Neural cell (in vitro differentiated cells): ENCODE measurements at regions not wholly inside any gene's neighbourhood (a gene's known extent, or its start where the extent isn't known, plus 50 kb on each side); places are given as distances from the start of the nearest gene placed in this dataset.

Experiments
- H2AFZ ChIP-seq: fragments of 200-600, 300-800 bp; sonication (generic), shearing (Covaris generic); 2 replicates; pipeline ENCODE4 v1.6.0; 2014; ENCODE audit warnings: low read depth, mild to moderate bottlenecking, antibody characterized with exemption, low read length, moderate library complexity
- H3F3A ChIP-seq: fragments of 200-600 bp; shearing (Covaris generic); 2 replicates; pipeline ENCODE4 v1.6.1; 2016; ENCODE audit warnings: mild to moderate bottlenecking, moderate library complexity, mixed read lengths, antibody characterized with exemption, low read length; ENCODE audit not compliant: insufficient read depth, poor library complexity, severe bottlenecking
- H3K27ac ChIP-seq: fragments of 200-600, 300-800 bp; sonication (generic), shearing (Covaris generic); 2 replicates; pipeline ENCODE4 v1.5.1; 2014; ENCODE audit warnings: mild to moderate bottlenecking, low read length, moderate library complexity
- H3K27me3 ChIP-seq: fragments of 300-800, 200-600 bp; sonication (generic), shearing (Covaris generic); 2 replicates; pipeline ENCODE4 v1.6.0; 2014; ENCODE audit warnings: mild to moderate bottlenecking, low read depth, low read length, moderate library complexity; ENCODE audit not compliant: insufficient read depth
- H3K36me3 ChIP-seq: fragments of 300-800, 200-600 bp; sonication (generic), shearing (Covaris generic); 2 replicates; pipeline ENCODE4 v1.5.1; 2014; ENCODE audit warnings: mild to moderate bottlenecking, antibody characterized with exemption, low read length, moderate library complexity; ENCODE audit not compliant: insufficient read depth
- H3K4me2 ChIP-seq: fragments of 300-800, 200-600 bp; sonication (generic), shearing (Covaris generic); 2 replicates; pipeline ENCODE4 v1.6.0; 2014; ENCODE audit warnings: mild to moderate bottlenecking, low read length
- H3K4me3 ChIP-seq: fragments of 300-800, 200-600 bp; sonication (generic), shearing (Covaris generic); 2 replicates; pipeline ENCODE4 v1.5.1; 2014; ENCODE audit warnings: mild to moderate bottlenecking, low read length, moderate library complexity
- H3K79me2 ChIP-seq: fragments of 200-600 bp; shearing (Covaris generic); replicated peaks from 2 replicates; pipeline ENCODE4 v1.6.0; 2014; ENCODE audit warnings: mild to moderate bottlenecking, low read length, moderate library complexity; ENCODE audit not compliant: insufficient read depth
- H3K9ac ChIP-seq: fragments of 300-800, 200-600 bp; sonication (generic), shearing (Covaris generic); 2 replicates; pipeline ENCODE4 v1.6.1; 2016; ENCODE audit warnings: mild to moderate bottlenecking, low read length, mixed read lengths
- H3K9me2 ChIP-seq: fragments of 200-600 bp; shearing (Covaris generic); 2 replicates; pipeline ENCODE4 v1.6.1; 2016; ENCODE audit warnings: mild to moderate bottlenecking, low read length, mixed read lengths; ENCODE audit not compliant: insufficient read depth
- H3K9me3 ChIP-seq: fragments of 200-600, 300-800 bp; sonication (generic), shearing (Covaris generic); 2 replicates; pipeline ENCODE4 v1.6.1; 2016; ENCODE audit warnings: mild to moderate bottlenecking, mixed run types, low read length, moderate library complexity, mixed read lengths
- H4K20me1 ChIP-seq: fragments of 200-600 bp; shearing (Covaris generic); 2 replicates; pipeline ENCODE4 v1.6.1; 2016; ENCODE audit warnings: mild to moderate bottlenecking, mixed run types; ENCODE audit not compliant: insufficient read depth
- EP300 ChIP-seq: fragments of 450-650 bp; conservative IDR thresholded peaks from 2 replicates; pipeline ENCODE4 v1.6.1; 2014; ENCODE audit warnings: antibody characterized with exemption, mild to moderate bottlenecking, moderate library complexity; ENCODE audit not compliant: poor library complexity, severe bottlenecking
- EZH2 ChIP-seq: fragments of 200-600, 300-800 bp; shearing (Covaris generic), sonication (generic); IDR thresholded peaks from 2 replicates; pipeline ENCODE4 v1.6.1; 2014; ENCODE audit warnings: antibody characterized with exemption, low read length, borderline replicate concordance, mild to moderate bottlenecking; ENCODE audit not compliant: insufficient read depth, poor library complexity, severe bottlenecking
- MXI1 ChIP-seq: fragments of 450-650 bp; conservative IDR thresholded peaks from 2 replicates; pipeline ENCODE4 v1.6.1; 2014; ENCODE audit warnings: antibody characterized with exemption, mild to moderate bottlenecking; ENCODE audit not compliant: poor library complexity, severe bottlenecking
- POLR2AphosphoS5 ChIP-seq: IDR thresholded peaks from 2 replicates; pipeline ENCODE4 v1.6.1; 2012
- RAD21 ChIP-seq: fragments of 450-650 bp; conservative IDR thresholded peaks from 2 replicates; pipeline ENCODE4 v1.6.1; 2014; ENCODE audit warnings: antibody characterized with exemption, mild to moderate bottlenecking, moderate library complexity
- SMC3 ChIP-seq: fragments of 450-650 bp; conservative IDR thresholded peaks from 2 replicates; pipeline ENCODE4 v1.6.1; 2014; ENCODE audit warnings: antibody characterized with exemption, mild to moderate bottlenecking, moderate library complexity; ENCODE audit not compliant: poor library complexity
- TAF1 ChIP-seq: IDR thresholded peaks from 2 replicates; pipeline ENCODE4 v1.6.1; 2012; ENCODE audit warnings: low read depth
- TF ChIP-seq, protein P1 (sequence below): IDR thresholded peaks from 2 replicates; pipeline ENCODE4 v1.6.1; 2012; ENCODE audit warnings: borderline replicate concordance
- TF ChIP-seq, protein P2 (sequence below): fragments of 450-650 bp; IDR thresholded peaks from 2 replicates; pipeline ENCODE4 v1.5.1; 2014; ENCODE audit warnings: antibody characterized with exemption, mild to moderate bottlenecking, moderate library complexity; ENCODE audit not compliant: poor library complexity, severe bottlenecking

DNA sequence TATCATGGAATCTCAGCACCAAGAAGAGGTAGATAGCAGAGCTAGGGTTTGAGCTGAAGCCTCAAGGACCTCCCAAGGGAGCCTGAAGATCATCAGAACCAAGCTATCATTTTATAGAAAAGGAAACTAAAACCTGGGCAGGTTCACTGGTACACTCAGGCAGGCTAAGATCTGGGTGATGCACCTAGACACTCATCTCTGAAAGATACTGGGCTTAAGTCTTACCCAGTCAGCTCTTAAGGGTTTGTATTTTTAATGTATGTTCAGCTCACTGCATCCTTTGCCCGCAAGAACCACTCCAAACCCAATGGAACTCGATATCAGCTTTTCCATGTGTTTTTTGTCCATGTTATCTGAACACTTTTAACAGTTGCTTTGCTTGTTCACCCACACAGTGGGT lies 78.0 kb upstream of the SLC22A16 start:
- Histone ChIP-seq H3K27me3 (no peaks in the 10 kb centered on the region), H3K9me2 (no peaks in the 10 kb centered on the region), H3K27ac (no peak overlapping the region), H4K20me1 (no peaks in the 10 kb centered on the region), H3K4me2 (no peak overlapping the region), H3K9me3 (no peaks in the 10 kb centered on the region), H2AFZ (no peak overlapping the region), H3K4me3 (no peak overlapping the region), H3K36me3 (no peaks in the 10 kb centered on the region), H3K79me2 (no peaks in the 10 kb centered on the region), H3F3A (no peaks in the 10 kb centered on the region), H3K9ac (no peak overlapping the region)
- TF ChIP-seq EZH2 (no peak), MXI1 (no peak), RAD21 (no peak), EP300 (no peak), TAF1 (no peak), SMC3 (no peak), POLR2AphosphoS5 (no peak)
- TF ChIP-seq, protein P1, sequence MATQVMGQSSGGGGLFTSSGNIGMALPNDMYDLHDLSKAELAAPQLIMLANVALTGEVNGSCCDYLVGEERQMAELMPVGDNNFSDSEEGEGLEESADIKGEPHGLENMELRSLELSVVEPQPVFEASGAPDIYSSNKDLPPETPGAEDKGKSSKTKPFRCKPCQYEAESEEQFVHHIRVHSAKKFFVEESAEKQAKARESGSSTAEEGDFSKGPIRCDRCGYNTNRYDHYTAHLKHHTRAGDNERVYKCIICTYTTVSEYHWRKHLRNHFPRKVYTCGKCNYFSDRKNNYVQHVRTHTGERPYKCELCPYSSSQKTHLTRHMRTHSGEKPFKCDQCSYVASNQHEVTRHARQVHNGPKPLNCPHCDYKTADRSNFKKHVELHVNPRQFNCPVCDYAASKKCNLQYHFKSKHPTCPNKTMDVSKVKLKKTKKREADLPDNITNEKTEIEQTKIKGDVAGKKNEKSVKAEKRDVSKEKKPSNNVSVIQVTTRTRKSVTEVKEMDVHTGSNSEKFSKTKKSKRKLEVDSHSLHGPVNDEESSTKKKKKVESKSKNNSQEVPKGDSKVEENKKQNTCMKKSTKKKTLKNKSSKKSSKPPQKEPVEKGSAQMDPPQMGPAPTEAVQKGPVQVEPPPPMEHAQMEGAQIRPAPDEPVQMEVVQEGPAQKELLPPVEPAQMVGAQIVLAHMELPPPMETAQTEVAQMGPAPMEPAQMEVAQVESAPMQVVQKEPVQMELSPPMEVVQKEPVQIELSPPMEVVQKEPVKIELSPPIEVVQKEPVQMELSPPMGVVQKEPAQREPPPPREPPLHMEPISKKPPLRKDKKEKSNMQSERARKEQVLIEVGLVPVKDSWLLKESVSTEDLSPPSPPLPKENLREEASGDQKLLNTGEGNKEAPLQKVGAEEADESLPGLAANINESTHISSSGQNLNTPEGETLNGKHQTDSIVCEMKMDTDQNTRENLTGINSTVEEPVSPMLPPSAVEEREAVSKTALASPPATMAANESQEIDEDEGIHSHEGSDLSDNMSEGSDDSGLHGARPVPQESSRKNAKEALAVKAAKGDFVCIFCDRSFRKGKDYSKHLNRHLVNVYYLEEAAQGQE = no peak
- TF ChIP-seq, protein P2, sequence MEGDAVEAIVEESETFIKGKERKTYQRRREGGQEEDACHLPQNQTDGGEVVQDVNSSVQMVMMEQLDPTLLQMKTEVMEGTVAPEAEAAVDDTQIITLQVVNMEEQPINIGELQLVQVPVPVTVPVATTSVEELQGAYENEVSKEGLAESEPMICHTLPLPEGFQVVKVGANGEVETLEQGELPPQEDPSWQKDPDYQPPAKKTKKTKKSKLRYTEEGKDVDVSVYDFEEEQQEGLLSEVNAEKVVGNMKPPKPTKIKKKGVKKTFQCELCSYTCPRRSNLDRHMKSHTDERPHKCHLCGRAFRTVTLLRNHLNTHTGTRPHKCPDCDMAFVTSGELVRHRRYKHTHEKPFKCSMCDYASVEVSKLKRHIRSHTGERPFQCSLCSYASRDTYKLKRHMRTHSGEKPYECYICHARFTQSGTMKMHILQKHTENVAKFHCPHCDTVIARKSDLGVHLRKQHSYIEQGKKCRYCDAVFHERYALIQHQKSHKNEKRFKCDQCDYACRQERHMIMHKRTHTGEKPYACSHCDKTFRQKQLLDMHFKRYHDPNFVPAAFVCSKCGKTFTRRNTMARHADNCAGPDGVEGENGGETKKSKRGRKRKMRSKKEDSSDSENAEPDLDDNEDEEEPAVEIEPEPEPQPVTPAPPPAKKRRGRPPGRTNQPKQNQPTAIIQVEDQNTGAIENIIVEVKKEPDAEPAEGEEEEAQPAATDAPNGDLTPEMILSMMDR = no peak

- no peak overlapping the region for H2AFZ ChIP-seq
- no peak overlapping the region for H3K9ac ChIP-seq
- H3K27me3 ChIP-seq = no peaks in the 10 kb centered on the region
- H3K27ac ChIP-seq = no peak overlapping the region
- no peaks in the 10 kb centered on the region for H3K9me2 ChIP-seq
- no peaks in the 10 kb centered on the region for H3K79me2 ChIP-seq
- H3K36me3 ChIP-seq = no peaks in the 10 kb centered on the region
- H3F3A ChIP-seq = no peaks in the 10 kb centered on the region
- no peaks in the 10 kb centered on the region for H4K20me1 ChIP-seq
- no peak overlapping the region for H3K4me3 ChIP-seq
- no peak overlapping the region for H3K4me2 ChIP-seq
- no peak for TF ChIP-seq POLR2AphosphoS5
- TF ChIP-seq TAF1 = no peak
- TF ChIP-seq, protein P1 = no peak
- no peak for TF ChIP-seq EP300
- no peak for TF ChIP-seq MXI1
- TF ChIP-seq, protein P2 = no peak
- no peak for TF ChIP-seq RAD21
- TF ChIP-seq EZH2 = no peak
- no peak for TF ChIP-seq SMC3
- no peaks in the 10 kb centered on the region for H3K9me3 ChIP-seq
These were observed 76.7 kb upstream of the SLC22A16 start for GRCh38 chr6:110552901-110553641.
